ENCODE measurements at regions not wholly inside any gene's neighbourhood (a gene's known extent, or its start where the extent isn't known, plus 50 kb on each side); places are given as distances from the start of the nearest gene placed in this dataset.
"Not testable (repeated sequence)": the region's sequence is repeated elsewhere in the genome, so short reads cannot be mapped to it uniquely, and the experiment has no call there.

- no peak for DNase-seq (ENCODE audit: low read depth)
These were observed 50.1 kb upstream of the BCL6 start for GRCh38 chr3:187795207-187795960.

GRCh38 chr3:187798126-187798525, 52.9 kb upstream of the BCL6 start:
- no peak for DNase-seq (ENCODE audit: low read depth)

DNA sequence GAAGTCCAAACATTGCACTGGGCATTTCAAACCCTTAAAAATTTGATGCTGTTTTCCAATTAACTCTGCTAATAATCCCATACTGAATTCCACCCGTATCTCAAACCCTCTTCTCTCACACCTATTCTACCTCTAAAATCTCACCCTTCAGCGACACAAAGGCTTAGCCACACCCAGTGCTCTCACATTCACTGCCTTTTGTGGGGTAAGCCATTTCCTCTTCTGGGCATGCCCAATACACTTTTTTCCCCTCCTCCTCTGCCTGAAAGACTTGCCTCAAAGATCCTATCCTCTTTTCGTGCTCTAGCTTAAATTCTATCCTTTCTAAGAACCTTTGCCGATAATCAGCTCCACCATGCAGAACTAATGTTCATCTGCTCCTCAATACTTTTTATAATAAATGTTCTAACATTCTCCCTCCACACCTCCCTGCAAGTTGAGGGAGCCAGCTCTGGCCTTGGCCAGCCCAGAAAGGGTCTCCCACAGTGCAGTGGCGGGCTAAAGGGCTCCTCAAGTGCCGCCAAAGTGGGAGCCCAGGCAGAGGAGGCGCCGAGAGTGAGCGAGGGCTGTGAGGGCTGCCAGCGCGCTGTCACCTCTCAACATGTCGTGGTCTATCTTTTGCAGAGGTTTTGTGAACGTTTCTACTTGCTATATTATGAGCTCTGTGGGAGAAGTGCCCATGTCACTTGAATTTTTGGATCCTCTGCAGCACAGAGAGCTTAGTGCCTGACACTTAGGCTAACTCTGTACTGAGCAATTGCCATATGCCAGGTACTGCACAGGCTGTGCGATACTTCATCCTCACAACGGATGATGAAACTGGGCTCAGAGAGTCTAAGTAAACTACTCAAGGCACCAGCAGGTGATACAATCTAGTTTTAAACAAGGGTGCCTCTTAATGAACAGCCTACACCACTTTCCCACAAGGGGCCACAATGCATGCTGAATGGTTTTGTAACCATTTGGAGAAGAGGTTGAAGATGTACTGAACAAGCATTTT, 53.6 kb upstream of the BCL6 start:
- peak; percentile 30 for DNase-seq (ENCODE audit: low read depth)

GRCh38 chr3:187799942-187800641, 54.8 kb upstream of the BCL6 start:
- no peak for DNase-seq (ENCODE audit: low read depth)

DNA sequence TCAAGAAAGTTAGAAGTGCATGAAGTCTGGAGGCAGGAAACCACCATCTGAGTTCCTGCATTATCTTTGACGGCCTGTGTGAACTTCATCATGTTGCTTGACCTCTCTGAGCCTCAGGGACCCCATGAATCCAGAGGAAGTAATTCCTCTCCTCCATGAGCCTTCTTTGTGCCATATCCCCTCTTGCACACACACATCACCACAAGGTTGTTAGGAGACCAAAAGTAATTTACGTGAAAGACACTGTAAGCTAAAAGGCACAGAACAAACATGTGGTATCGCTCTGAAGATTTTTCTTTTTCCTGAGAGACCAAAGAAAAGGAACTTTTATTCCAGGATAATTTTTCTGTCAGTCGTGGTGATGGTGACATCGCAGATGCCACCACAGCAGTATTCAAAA, 55.9 kb upstream of the BCL6 start:
- no peak for DNase-seq (ENCODE audit: low read depth)

DNA sequence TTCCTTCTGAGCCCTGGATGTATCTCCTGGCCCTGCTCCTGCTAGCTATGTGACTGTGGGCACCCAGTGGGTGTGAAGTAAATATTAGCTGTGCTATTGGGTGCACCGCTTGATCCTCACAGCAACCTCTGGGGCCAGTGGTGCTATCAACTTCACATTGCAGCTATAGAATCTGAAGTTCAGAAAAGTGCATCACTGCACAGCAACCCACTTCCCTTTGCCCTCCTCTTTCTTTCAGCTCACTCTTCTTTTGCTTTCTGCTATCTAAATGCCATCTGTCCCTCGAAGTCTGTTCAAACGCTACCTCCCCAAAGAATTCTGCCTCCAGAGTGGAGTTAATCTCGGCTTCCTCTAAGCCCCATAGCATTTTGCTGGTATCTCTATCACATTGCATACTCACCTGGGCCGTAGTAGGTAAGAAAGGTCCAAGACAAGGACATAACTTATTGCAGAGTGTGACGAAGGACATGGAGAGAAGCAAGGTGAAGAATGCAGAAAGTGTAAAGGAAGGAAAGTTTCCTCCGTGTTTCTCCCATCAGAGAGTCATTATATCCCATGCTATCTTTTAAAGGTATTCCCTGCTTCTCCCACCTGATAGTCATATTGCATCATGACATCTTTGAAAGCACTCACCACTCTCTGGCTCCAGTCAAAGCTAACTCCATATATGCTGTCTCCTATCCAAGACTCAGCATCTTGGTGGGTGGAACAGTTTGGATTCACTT, 57.1 kb upstream of the BCL6 start:
- no peak for DNase-seq (ENCODE audit: low read depth)

DNA sequence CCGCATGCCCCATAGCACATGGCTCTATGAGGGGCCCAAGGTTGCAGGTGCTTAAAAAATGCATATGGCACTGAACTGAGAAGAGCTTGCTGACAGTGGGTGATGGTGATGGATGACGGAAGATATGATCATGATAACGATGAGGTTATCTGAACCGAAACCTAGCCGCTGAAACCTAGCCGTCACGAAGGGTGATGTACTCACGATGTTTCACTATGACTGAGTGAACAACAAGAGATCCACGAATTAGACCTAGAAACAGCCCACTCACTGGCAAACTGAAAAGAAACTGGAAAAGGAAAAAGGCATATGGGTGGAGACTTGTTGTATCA, 57.6 kb upstream of the BCL6 start:
- peak; percentile 63 for DNase-seq (ENCODE audit: low read depth)

GRCh38 chr3:187804120-187804744, 59.0 kb upstream of the BCL6 start:
- DNase-seq (ENCODE audit: low read depth), result no peak

DNA sequence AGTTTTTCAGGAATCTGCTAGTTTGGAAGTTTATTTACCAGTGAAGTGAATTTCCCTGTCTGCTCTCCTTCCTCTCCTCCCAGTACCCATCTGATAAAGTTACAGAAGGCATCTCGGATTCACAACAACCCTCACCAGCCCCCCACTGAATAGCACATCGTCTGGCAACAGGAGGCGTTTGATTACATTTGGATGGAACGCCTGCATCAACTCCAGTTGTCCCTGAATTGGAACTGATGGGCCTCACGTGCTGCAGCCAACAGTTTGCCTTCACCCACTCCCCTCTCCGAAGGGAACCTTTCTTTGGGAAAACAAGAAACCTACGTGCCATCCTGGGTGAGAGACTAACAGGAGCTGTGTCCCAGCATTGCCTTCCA, 59.5 kb upstream of the BCL6 start:
- no peak for DNase-seq (ENCODE audit: low read depth)

GRCh38 chr3:187805774-187806173, 60.5 kb upstream of the BCL6 start:
- DNase-seq (ENCODE audit: low read depth), result no peak

GRCh38 chr3:187807086-187807862, 62.0 kb upstream of the BCL6 start:
- peak; percentile 49 for DNase-seq (ENCODE audit: low read depth)

DNA sequence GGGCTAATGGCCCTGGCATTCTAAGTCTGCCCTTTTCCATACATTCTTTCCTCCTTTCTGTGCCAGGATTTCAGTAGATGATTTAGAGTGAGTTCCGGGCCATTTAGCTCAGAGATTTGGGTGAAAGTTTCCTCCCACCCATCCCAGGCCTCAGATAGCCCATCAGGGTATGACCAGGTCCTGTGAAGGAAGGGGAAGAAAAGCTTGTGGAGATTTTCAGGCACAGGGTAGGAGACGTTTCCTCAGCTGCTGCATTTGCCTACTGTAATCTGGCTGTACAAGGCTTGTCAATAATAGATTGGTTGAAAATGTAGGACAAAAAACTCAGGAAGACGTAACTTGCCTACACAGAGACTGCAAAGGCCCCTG, 63.2 kb upstream of the BCL6 start:
- no peak for DNase-seq (ENCODE audit: low read depth)

- no peak for DNase-seq (ENCODE audit: low read depth)
These were observed 64.3 kb upstream of the BCL6 start for GRCh38 chr3:187809612-187809991.

DNA sequence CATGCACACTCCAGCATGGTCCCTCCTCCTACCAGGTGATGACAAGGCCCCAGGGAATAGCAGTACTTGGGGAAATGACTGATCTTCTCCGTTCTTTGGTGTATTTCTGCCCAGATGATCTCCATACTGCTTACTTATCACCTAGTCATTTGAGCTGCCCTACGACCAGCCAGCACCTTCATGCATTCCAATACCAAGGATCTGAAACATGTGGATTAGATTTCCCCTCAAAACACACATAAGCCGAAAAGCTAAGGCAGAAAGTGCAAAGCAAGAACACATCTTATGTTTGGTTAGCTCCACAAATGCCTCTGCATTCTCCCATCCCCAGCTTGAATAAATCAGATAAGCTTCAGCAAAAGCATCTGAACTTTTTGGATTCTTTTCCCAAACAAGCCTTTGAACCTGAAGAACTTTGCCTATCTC, 64.8 kb upstream of the BCL6 start:
- DNase-seq (ENCODE audit: low read depth), result no peak

DNA sequence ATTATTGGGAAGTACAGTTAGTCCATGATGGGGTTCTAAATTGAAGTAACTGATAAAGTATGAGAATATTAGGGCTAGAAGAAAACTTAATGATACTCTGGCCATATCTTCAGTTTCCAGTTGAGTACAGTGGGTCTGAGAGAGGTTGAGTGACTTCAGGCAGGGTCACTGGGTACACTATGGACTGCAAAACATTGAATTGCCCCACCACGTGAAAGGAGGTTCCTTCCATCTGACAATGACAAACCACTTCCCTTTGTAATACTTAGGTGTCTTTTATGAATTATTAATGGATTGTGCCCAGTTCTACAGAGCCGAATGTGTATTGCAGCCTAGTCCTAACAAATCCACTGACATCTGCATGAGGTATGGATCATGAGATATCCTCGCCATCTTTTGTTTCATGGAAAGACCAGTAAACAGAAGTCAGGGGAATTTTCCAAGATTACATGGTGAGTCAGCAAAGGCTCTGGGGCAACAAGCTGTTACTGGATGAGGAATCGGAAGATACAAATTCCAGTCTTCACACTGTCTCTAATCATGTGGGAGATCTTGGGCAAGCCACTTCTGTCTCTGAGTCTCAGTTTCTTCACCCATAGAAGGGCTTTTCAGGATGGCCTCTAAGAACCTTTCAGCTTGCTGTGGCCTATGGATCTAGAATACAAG, 66.5 kb upstream of the BCL6 start:
- DNase-seq (ENCODE audit: low read depth), result no peak

DNA sequence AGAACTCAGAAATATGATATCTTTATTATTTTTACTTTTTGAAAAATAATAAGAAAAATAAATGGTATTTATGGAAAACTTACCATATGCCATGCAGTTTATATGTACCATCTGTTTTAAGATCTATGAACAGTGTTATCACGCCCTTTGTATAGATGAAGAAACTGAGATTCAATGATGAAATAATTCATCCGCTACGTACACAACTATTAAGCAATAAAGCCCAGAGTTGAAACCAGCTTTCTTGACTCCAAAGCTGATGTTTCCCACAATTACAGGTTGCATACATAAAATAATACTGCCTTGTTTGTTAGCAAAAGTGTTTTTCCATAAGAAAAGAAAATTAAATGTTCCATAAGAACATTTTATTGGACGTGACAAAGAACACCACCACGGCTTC, 67.2 kb upstream of the BCL6 start:
- no peak for DNase-seq (ENCODE audit: low read depth)

GRCh38 chr3:187813198-187813597, 67.9 kb upstream of the BCL6 start:
- DNase-seq (ENCODE audit: low read depth), result no peak

- not testable (repeated sequence) for DNase-seq (ENCODE audit: low read depth)
These were observed 72.5 kb upstream of the BCL6 start for GRCh38 chr3:187817766-187818165.

- no peak for DNase-seq (ENCODE audit: low read depth)
These were observed 76.5 kb upstream of the BCL6 start for GRCh38 chr3:187821616-187822317.

DNA sequence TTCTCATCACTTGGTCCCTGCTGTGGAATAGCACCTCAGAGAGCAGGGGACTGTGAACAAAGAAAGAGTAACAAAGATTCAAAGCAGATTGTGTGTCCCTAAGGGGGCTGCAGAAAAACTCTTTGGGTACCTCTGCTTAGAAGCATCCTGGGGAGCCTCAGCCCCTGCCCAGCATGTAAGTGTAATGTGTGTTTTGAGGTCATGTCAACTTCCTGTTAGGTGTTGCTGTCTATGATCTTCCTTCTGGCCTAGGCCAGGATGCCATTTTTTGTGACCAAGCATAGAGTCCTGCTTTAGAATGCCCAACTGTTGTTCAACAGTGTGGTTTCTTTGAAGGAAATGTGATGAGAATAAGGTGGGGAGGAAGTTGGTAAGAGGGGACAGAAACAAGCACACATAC, 77.1 kb upstream of the BCL6 start:
- no peak for DNase-seq (ENCODE audit: low read depth)
